Heart left ventricle (tissue), 16 donors: ENCODE measurements at regions not wholly inside any gene's neighbourhood (a gene's known extent, or its start where the extent isn't known, plus 50 kb on each side); places are given as distances from the start of the nearest gene placed in this dataset.

Experiments used
- ATAC-seq, 4 donors: fragments of 200-7000 bp; cut with Tn5 transposase; one replicate each; pipeline ENCODE4 v1.9.1; 2020 to 2022; ENCODE audit warnings: moderate library complexity in 4 of 4, mild to moderate bottlenecking in 3 of 4, moderate number of reproducible peaks in 1 of 4
- DNase-seq, 5 donors: peaks; one replicate each; pipeline ENCODE4 v3.0.0-alpha.2; 2020
- H3K27ac ChIP-seq, 12 donors: fragments of 200-600 bp; sonication (generic) in 4 of 12; one replicate each; pipeline versions ENCODE4 v1.5.0 to v1.8.0; 2016 to 2022; ENCODE audit warnings: mild to moderate bottlenecking in 2 of 12
- H3K27me3 ChIP-seq, 9 donors: fragments of 200-600 bp; sonication (generic) in 2 of 9; one replicate each; pipeline versions ENCODE4 v1.5.1 to v1.8.0; 2016 to 2022; ENCODE audit warnings: mild to moderate bottlenecking in 3 of 9
- H3K36me3 ChIP-seq, 9 donors: fragments of 200-600 bp; sonication (generic) in 2 of 9; one replicate each; pipeline versions ENCODE4 v1.5.0 to v1.8.0; 2018 to 2022; ENCODE audit warnings: mild to moderate bottlenecking in 2 of 9
- H3K4me1 ChIP-seq, 12 donors: fragments of 200-600 bp; sonication (generic) in 4 of 12; one replicate each; pipeline versions ENCODE4 v1.5.0 to v1.8.0; 2016 to 2022; ENCODE audit warnings: mild to moderate bottlenecking in 3 of 12
- H3K4me3 ChIP-seq, 12 donors: fragments of 200-600 bp; sonication (generic) in 4 of 12; one replicate each; pipeline versions ENCODE4 v1.5.0 to v1.8.0; 2017 to 2022; ENCODE audit warnings: mild to moderate bottlenecking in 9 of 12, moderate library complexity in 4 of 12
- H3K9me3 ChIP-seq, 12 donors: fragments of 200-600 bp; sonication (generic) in 4 of 12; one replicate each; pipeline versions ENCODE4 v1.5.0 to v1.8.0; 2016 to 2022; ENCODE audit warnings: mild to moderate bottlenecking in 1 of 12
- CTCF ChIP-seq, 12 donors: fragments of 200-600 bp; sonication (generic) in 4 of 12; IDR thresholded peaks; one replicate each; pipeline versions ENCODE4 v1.5.0 to v1.8.0; 2018 to 2022; ENCODE audit warnings: antibody characterized with exemption in 12 of 12, mild to moderate bottlenecking in 5 of 12
- POLR2A ChIP-seq, 2 donors: fragments of 450-650 bp; IDR thresholded peaks; one replicate each; pipeline ENCODE4 v1.6.1; 2017; ENCODE audit warnings: antibody characterized with exemption in 2 of 2, mild to moderate bottlenecking in 2 of 2, moderate library complexity in 2 of 2
- WGBS, 4 donors: extraction: QIAGEN DNeasy Blood & Tissue Kit in 2 of 4; methylation state at CpG; one replicate each; pipeline versions ENCODE4 v1.1.5 to v1.1.7; 2013 to 2018; 5-methylcytosine and 5-hydroxymethylcytosine counted together
- intact Hi-C, 10 donors: fragments of 100-400 bp; cut with DNase I; formaldehyde crosslinking; loops; one replicate each; pipeline versions ENCODE4 v1.11.1 to v1.14.2; 2022
- donor health status: ischemic (EF 13 %, LVEDD 7.1; RV severe dilation, severe dysfunction).
- donor health status: healthy with polysubstance abuse.
- donor health status: DM: no; HTN: yes; CAD: no.
- donor health status: DM: no; HTN: no; CAD: no.
- donor health status: ischemic (EF 25% LVEDD 6.9; RV normal size, moderate dysfunction).
- donor health status: ischemic (EF 25% LVEDD 5.7; RV mildly dilated, moderate dysfunction).
- donor health status: healthy.
- donor health status: DM: yes; HTN: yes; CAD: no.
- donor health status: ischemic (EF 35%, LVEDD 5.7; RV mildly dilated, moderate dysfunction).
- donor health status: nonischemic (EF 11% LVEDD 7.7; RV severe dilation, severe dysfunction).
- donor health status: DM: yes; HTN: yes; CAD: no.
- donor health status: PGD.
- donor health status: ischemic (EF 29% LVEDD 5.4; RV normal size, mild dysfunction).
- donor health status: nonischemic (EF 23%, LVEDD 6.1; RV moderate dilation, normal function).

GRCh38 chr11:28699701-28700100 lies 591.5 kb downstream of the METTL15 start:
- no peak for DNase-seq
- no peaks in the 10 kb centered on the region for H3K9me3 ChIP-seq
- H3K4me1 ChIP-seq: no peaks in the 10 kb centered on the region
- no peak overlapping the region for H3K27ac ChIP-seq
- no peak overlapping the region for H3K4me3 ChIP-seq
- no peak for TF ChIP-seq CTCF (IDR thresholded peaks at IDR 0.05)
- no peak for TF ChIP-seq POLR2A (IDR thresholded peaks at IDR 0.05)
- intact Hi-C loops: loop anchor here in 8 of 10 donors (2.0 to 5.0 kb wide), 3 partner anchors 997 to 1002 kb away; partner anchors contain the start of gene BDNF (in 3 of the 8)
- H3K27me3 ChIP-seq: no peaks in the 10 kb centered on the region
- ATAC-seq: no peak
- no peaks in the 10 kb centered on the region for H3K36me3 ChIP-seq

GRCh38 chr11:28697920-28698827 lies 590.0 kb downstream of the METTL15 start:
- Histone ChIP-seq H3K36me3 (no peaks in the 10 kb centered on the region), H3K4me3 (no peak overlapping the region), H3K27ac (no peak overlapping the region), H3K9me3 (no peaks in the 10 kb centered on the region), H3K4me1 (no peaks in the 10 kb centered on the region), H3K27me3 (no peaks in the 10 kb centered on the region)
- peak in 3 of 4 donors; percentile 38 to 51 (median 49) for ATAC-seq
- DNase-seq: peak in 4 of 5 donors; percentile 26 to 50 (median 38)
- 65 to 70% (median 66%) methylated on average over 5 of the region's 5 CpGs for WGBS, 4 donors
- intact Hi-C loops: loop anchor here in 9 of 10 donors (2.0 to 5.0 kb wide), 3 partner anchors 996 to 1001 kb away; partner anchors contain the start of gene BDNF (in 4 of the 9)
- peak; percentile 65 to 83 (median 74) for TF ChIP-seq CTCF (IDR thresholded peaks at IDR 0.05)
- no peak for TF ChIP-seq POLR2A (IDR thresholded peaks at IDR 0.05)

GRCh38 chr11:28696591-28696990 lies 588.4 kb downstream of the METTL15 start:
- Histone ChIP-seq H3K4me3 (no peak overlapping the region), H3K36me3 (no peaks in the 10 kb centered on the region), H3K4me1 (no peaks in the 10 kb centered on the region), H3K27ac (no peak overlapping the region), H3K9me3 (no peaks in the 10 kb centered on the region), H3K27me3 (no peaks in the 10 kb centered on the region)
- DNase-seq (no peak), ATAC-seq (no peak)
- TF ChIP-seq CTCF (IDR thresholded peaks at IDR 0.05): no peak
- no peak for TF ChIP-seq POLR2A (IDR thresholded peaks at IDR 0.05)
- 59 to 72% (median 66%) methylated on average over 1 of the region's 1 CpG for WGBS, 4 donors
- intact Hi-C loops: loop anchor here in 8 of 10 donors (2.0 to 5.0 kb wide), 3 partner anchors 994 to 999 kb away; partner anchors contain the start of gene BDNF (in 3 of the 8)

- no peak for TF ChIP-seq POLR2A (IDR thresholded peaks at IDR 0.05)
- TF ChIP-seq CTCF (IDR thresholded peaks at IDR 0.05): no peak
- Histone ChIP-seq H3K9me3 (no peaks in the 10 kb centered on the region), H3K36me3 (no peaks in the 10 kb centered on the region), H3K4me1 (no peaks in the 10 kb centered on the region), H3K27me3 (no peaks in the 10 kb centered on the region), H3K27ac (no peak overlapping the region), H3K4me3 (no peak overlapping the region)
- 64 to 76% (median 68%) methylated on average over 2 of the region's 2 CpGs for WGBS, 4 donors
- intact Hi-C loops: no loop called here
- ATAC-seq: no peak
- no peak for DNase-seq
Measured at GRCh38 chr11:28690746-28691145, 582.6 kb downstream of the METTL15 start.
